HL-60 (cell line): ENCODE measurements at regions not wholly inside any gene's neighbourhood (a gene's known extent, or its start where the extent isn't known, plus 50 kb on each side); places are given as distances from the start of the nearest gene placed in this dataset.
"Not testable (repeated sequence)": the region's sequence is repeated elsewhere in the genome, so short reads cannot be mapped to it uniquely, and the experiment has no call there.

Experiments
- DNase-seq, 2 experiments: peaks; one replicate each; pipeline ENCODE4 v3.0.0-alpha.2; 2010 to 2020; ENCODE audit warnings: low read depth in 1 of 2, low spot score in 1 of 2
- H3K27ac ChIP-seq: fragments of 250-450 bp; sonication (Bioruptor Pico); replicated peaks from 2 replicates; pipeline ENCODE4 v1.5.1; 2020; ENCODE audit warnings: mild to moderate bottlenecking, moderate library complexity
- H3K27me3 ChIP-seq: fragments of 250-450 bp; sonication (Bioruptor Pico); 2 replicates; pipeline ENCODE4 v1.5.1; 2021; ENCODE audit warnings: mild to moderate bottlenecking, moderate library complexity; ENCODE audit not compliant: insufficient read depth, poor library complexity, severe bottlenecking
- H3K4me3 ChIP-seq: replicated peaks from 2 replicates; pipeline ENCODE4 v1.5.1; 2011; ENCODE audit warnings: mild to moderate bottlenecking, control low read depth, low read length; ENCODE audit not compliant: insufficient read depth
- CTCF ChIP-seq: IDR thresholded peaks from one replicate; pipeline ENCODE4 v1.5.1; 2011; ENCODE audit warnings: low read length, control low read depth, inconsistent platforms; ENCODE audit not compliant: insufficient read depth
- GABPA ChIP-seq: IDR thresholded peaks from 2 replicates; pipeline ENCODE4 v1.6.1; 2012; ENCODE audit warnings: low read depth
- POLR2AphosphoS5 ChIP-seq: IDR thresholded peaks from 2 replicates; pipeline ENCODE4 v1.6.1; 2012; ENCODE audit warnings: low read depth
- REST ChIP-seq: IDR thresholded peaks from 2 replicates; pipeline ENCODE4 v1.6.1; 2012; ENCODE audit warnings: low read depth; ENCODE audit not compliant: insufficient replicate concordance
- SPI1 ChIP-seq: IDR thresholded peaks from 2 replicates; pipeline ENCODE4 v1.6.1; 2012; ENCODE audit warnings: low read depth, mild to moderate bottlenecking, borderline replicate concordance

- TF ChIP-seq REST: no peak
- no peak for TF ChIP-seq SPI1
- no peak for TF ChIP-seq CTCF
- TF ChIP-seq GABPA: no peak
- TF ChIP-seq POLR2AphosphoS5: no peak
- no peak overlapping the region for H3K27ac ChIP-seq
- DNase-seq: no peak
- no peak overlapping the region for H3K4me3 ChIP-seq
- H3K27me3 ChIP-seq: no peaks in the 10 kb centered on the region
Observed at GRCh38 chr12:19771858-19772257, 332.6 kb downstream of the AEBP2 start.

- H3K27me3 ChIP-seq: no peaks in the 10 kb centered on the region
- TF ChIP-seq POLR2AphosphoS5 (no peak), CTCF (no peak), REST (no peak), GABPA (no peak), SPI1 (no peak)
- H3K27ac ChIP-seq: no peak overlapping the region
- no peak for DNase-seq
- H3K4me3 ChIP-seq: no peak overlapping the region
Observed at GRCh38 chr12:19772776-19773175, 333.5 kb downstream of the AEBP2 start.

GRCh38 chr12:19775241-19775640, 335.9 kb downstream of the AEBP2 start:
- TF ChIP-seq POLR2AphosphoS5 (no peak), SPI1 (no peak), CTCF (no peak), GABPA (no peak), REST (no peak)

GRCh38 chr12:19775976-19776375, 336.7 kb downstream of the AEBP2 start:
- not testable (repeated sequence) for H3K27me3 ChIP-seq, DNase-seq, H3K27ac ChIP-seq, H3K4me3 ChIP-seq

More at GRCh38 chr12:19775241-19775640, 335.9 kb downstream of the AEBP2 start:
- no peak overlapping the region for H3K4me3 ChIP-seq
- H3K27me3 ChIP-seq: no peaks in the 10 kb centered on the region
- no peak for DNase-seq
- no peak overlapping the region for H3K27ac ChIP-seq
